Right lobe of liver (tissue), 4 donors: ENCODE measurements at regions not wholly inside any gene's neighbourhood (a gene's known extent, or its start where the extent isn't known, plus 50 kb on each side); places are given as distances from the start of the nearest gene placed in this dataset.

Experiments used
- CTCF ChIP-seq, 4 donors: fragments of 200-600 bp in 3 of 4; fragments of 450-650 bp in 1 of 4; IDR thresholded peaks; one replicate each; pipeline versions ENCODE4 v1.5.1 to v1.8.0; 2016 to 2022; ENCODE audit warnings: antibody characterized with exemption in 4 of 4, mild to moderate bottlenecking in 2 of 4
- POLR2A ChIP-seq: fragments of 450-650 bp; IDR thresholded peaks from one replicate; pipeline ENCODE4 v1.6.1; 2017; ENCODE audit warnings: antibody characterized with exemption, mild to moderate bottlenecking
- donor health status: DM: no; HTN: no; CAD: no.
- donor health status: DM: no; HTN: no; CAD: no.
- donor health status: DM: no; HTN: yes; CAD: no.

GRCh38 chr15:69561071-69561784 is 108.6 kb downstream of the RPLP1 start:
- TF ChIP-seq CTCF (IDR thresholded peaks at IDR 0.05) (no peak), POLR2A (peak; percentile 40)
